B cell (primary cell): ENCODE measurements at regions not wholly inside any gene's neighbourhood (a gene's known extent, or its start where the extent isn't known, plus 50 kb on each side); places are given as distances from the start of the nearest gene placed in this dataset.

ENCODE experiments used
- ATAC-seq: fragments of 200-7000 bp; cut with Tn5 transposase; one replicate; pipeline ENCODE4 v1.10.0; 2021; ENCODE audit warnings: low read depth, mild to moderate bottlenecking, moderate number of reproducible peaks, moderate library complexity
- CTCF ChIA-PET: fragments of 350-600 bp; sonication (Branson Sonifier 250); formaldehyde crosslinking; loops from one replicate; lab custom pipeline; 2021; ENCODE audit warnings: antibody characterized with exemption, inconsistent platforms; lab: Charles Lee
- POLR2A ChIA-PET: fragments of 350-600 bp; sonication (Branson Sonifier 250); formaldehyde crosslinking; loops from one replicate; lab custom pipeline; 2021; ENCODE audit warnings: antibody characterized with exemption; lab: Charles Lee
- DNase-seq: peaks from one replicate; pipeline ENCODE4 v3.0.0; 2013
- H2AFZ ChIP-seq: 2 replicates; pipeline ENCODE4 v1.6.1; 2012; ENCODE audit warnings: mild to moderate bottlenecking, low read depth, low read length; ENCODE audit not compliant: insufficient read depth, poor library complexity, severe bottlenecking
- H3K27ac ChIP-seq, 2 donors: 1 replicate in 1 of 2; 2 replicates in 1 of 2; pipeline ENCODE4 v1.5.1; 2012 to 2013; ENCODE audit warnings: low read length in 2 of 2, mild to moderate bottlenecking in 2 of 2, moderate library complexity in 1 of 2
- H3K27me3 ChIP-seq, 4 experiments: fragments of 200-600 bp in 1 of 4; sonication (generic) in 1 of 4; replicated peaks in 1 of 4; 1 replicate in 2 of 4; 2 replicates in 2 of 4; pipeline versions ENCODE4 v1.6.1 to v1.7.0; 2013 to 2016; ENCODE audit warnings: low read length in 3 of 4, mild to moderate bottlenecking in 2 of 4, mixed read lengths in 1 of 4, moderate library complexity in 1 of 4; ENCODE audit not compliant: insufficient read depth in 4 of 4, control insufficient read depth in 3 of 4; ENCODE audit errors: control extremely low read depth in 1 of 4
- H3K36me3 ChIP-seq, 2 experiments: replicated peaks in 1 of 2; 1 replicate in 1 of 2; 2 replicates in 1 of 2; pipeline versions ENCODE4 v1.6.1 to v1.7.1; 2013; ENCODE audit warnings: low read length in 1 of 2; ENCODE audit not compliant: insufficient read depth in 2 of 2, control insufficient read depth in 1 of 2; ENCODE audit errors: control extremely low read depth in 1 of 2, extremely low read depth in 1 of 2
- H3K4me1 ChIP-seq, 2 donors: fragments of 200-600 bp in 1 of 2; sonication (generic) in 1 of 2; 1 replicate in 1 of 2; 2 replicates in 1 of 2; pipeline versions ENCODE4 v1.5.1 to v1.6.1; 2013 to 2017; ENCODE audit warnings: low read length in 2 of 2; ENCODE audit not compliant: control insufficient read depth in 2 of 2, insufficient read depth in 2 of 2
- H3K4me2 ChIP-seq: replicated peaks from 2 replicates; pipeline ENCODE3; 2012; ENCODE audit warnings: mild to moderate bottlenecking, low read depth, low read length; ENCODE audit not compliant: poor library complexity, severe bottlenecking
- H3K4me3 ChIP-seq, 5 experiments: fragments of 200-600 bp in 1 of 5; sonication (generic) in 1 of 5; 1 replicate in 3 of 5; 2 replicates in 2 of 5; pipeline versions ENCODE4 v1.5.1 to v1.7.0; 2011 to 2016; ENCODE audit warnings: low read length in 4 of 5, mild to moderate bottlenecking in 4 of 5, low read depth in 2 of 5, control low read depth in 1 of 5, moderate library complexity in 1 of 5; ENCODE audit not compliant: insufficient read depth in 1 of 5; ENCODE audit errors: control extremely low read depth in 1 of 5, extremely low read depth in 1 of 5
- H3K79me2 ChIP-seq: fragments of 200-600 bp; sonication (generic); one replicate; pipeline ENCODE4 v1.6.0; 2016; ENCODE audit warnings: low read length; ENCODE audit not compliant: control insufficient read depth, insufficient read depth
- H3K9ac ChIP-seq: fragments of 200-600 bp; sonication (generic); 2 replicates; pipeline ENCODE4 v1.6.1; 2017; ENCODE audit warnings: mild to moderate bottlenecking, low read length, moderate library complexity
- H3K9me3 ChIP-seq, 3 donors: one replicate each; pipeline versions ENCODE4 v1.6.1 to v1.7.1; 2013; ENCODE audit warnings: low read length in 2 of 3; ENCODE audit not compliant: control insufficient read depth in 2 of 3, insufficient read depth in 1 of 3; ENCODE audit errors: control extremely low read depth in 1 of 3
- H4K20me1 ChIP-seq: 2 replicates; pipeline ENCODE4 v1.6.0; 2012; ENCODE audit warnings: mild to moderate bottlenecking, low read length; ENCODE audit not compliant: insufficient read depth, control insufficient read depth, poor library complexity, severe bottlenecking
- H3K27ac Mint-ChIP-seq: one replicate; pipeline ENCODE4 v1.8.0; 2021; ENCODE audit warnings: mixed read lengths
- H3K27me3 Mint-ChIP-seq: one replicate; pipeline ENCODE4 v1.8.0; 2021; ENCODE audit warnings: mixed read lengths
- H3K4me1 Mint-ChIP-seq: one replicate; pipeline ENCODE4 v1.8.0; 2021; ENCODE audit warnings: mixed read lengths
- H3K4me3 Mint-ChIP-seq: one replicate; pipeline ENCODE4 v1.8.0; 2021; ENCODE audit warnings: mixed read lengths
- H3K9me3 Mint-ChIP-seq: one replicate; pipeline ENCODE4 v1.8.0; 2022; ENCODE audit warnings: mixed read lengths; ENCODE audit not compliant: insufficient read depth
- EZH2 ChIP-seq: IDR thresholded peaks from 2 replicates; pipeline ENCODE4 v1.6.1; 2012; ENCODE audit warnings: borderline replicate concordance, low read depth, mild to moderate bottlenecking, moderate library complexity, low read length; ENCODE audit not compliant: insufficient read depth, poor library complexity, severe bottlenecking
- WGBS: methylation state at CpG from one replicate; pipeline ENCODE4 v1.1.5; 2013; ENCODE audit warnings: missing lambda C conversion rate; ENCODE audit not compliant: insufficient coverage; 5-methylcytosine and 5-hydroxymethylcytosine counted together
- intact Hi-C: fragments of 100-400 bp; cut with micrococcal nuclease; formaldehyde crosslinking; loops from one replicate; pipeline ENCODE4 v1.10.0; 2022
- TF ChIP-seq, protein P1 (sequence below): fragments of 200-600 bp; IDR thresholded peaks from one replicate; pipeline ENCODE4 v1.8.0; 2022; ENCODE audit warnings: antibody characterized with exemption, mild to moderate bottlenecking

GRCh38 chr7:12481722-12482121, 78.1 kb upstream of the VWDE start:
- Histone ChIP-seq H2AFZ (no peak overlapping the region), H3K36me3 (no peaks in the 10 kb centered on the region), H3K79me2 (no peaks in the 10 kb centered on the region), H3K4me2 (no peak overlapping the region), H3K27ac (no peak overlapping the region), H4K20me1 (no peaks in the 10 kb centered on the region), H3K4me1 (no peaks in the 10 kb centered on the region), H3K9ac (no peak overlapping the region), H3K27me3 (no peaks in the 10 kb centered on the region), H3K9me3 (no peaks in the 10 kb centered on the region), H3K4me3 (no peak overlapping the region)
- ChIA-PET CTCF (interaction anchor here (1.1 to 1.2 kb wide), 2 partner anchors 8 to 9 kb away, joined by 4 to 5 read pairs; no protein-coding TSS in a partner anchor), POLR2A (no interaction called here)
- Mint-ChIP-seq H3K4me1 (no peaks in the 10 kb centered on the region), H3K27ac (no peak overlapping the region), H3K9me3 (no peaks in the 10 kb centered on the region), H3K27me3 (no peaks in the 10 kb centered on the region), H3K4me3 (no peak overlapping the region)
- intact Hi-C loops: no loop called here
- no CpG with 5 or more reads among the region's 3 CpGs for WGBS
- no peak for ATAC-seq
- no peak for DNase-seq
- TF ChIP-seq EZH2: no peak
- TF ChIP-seq, protein P1, sequence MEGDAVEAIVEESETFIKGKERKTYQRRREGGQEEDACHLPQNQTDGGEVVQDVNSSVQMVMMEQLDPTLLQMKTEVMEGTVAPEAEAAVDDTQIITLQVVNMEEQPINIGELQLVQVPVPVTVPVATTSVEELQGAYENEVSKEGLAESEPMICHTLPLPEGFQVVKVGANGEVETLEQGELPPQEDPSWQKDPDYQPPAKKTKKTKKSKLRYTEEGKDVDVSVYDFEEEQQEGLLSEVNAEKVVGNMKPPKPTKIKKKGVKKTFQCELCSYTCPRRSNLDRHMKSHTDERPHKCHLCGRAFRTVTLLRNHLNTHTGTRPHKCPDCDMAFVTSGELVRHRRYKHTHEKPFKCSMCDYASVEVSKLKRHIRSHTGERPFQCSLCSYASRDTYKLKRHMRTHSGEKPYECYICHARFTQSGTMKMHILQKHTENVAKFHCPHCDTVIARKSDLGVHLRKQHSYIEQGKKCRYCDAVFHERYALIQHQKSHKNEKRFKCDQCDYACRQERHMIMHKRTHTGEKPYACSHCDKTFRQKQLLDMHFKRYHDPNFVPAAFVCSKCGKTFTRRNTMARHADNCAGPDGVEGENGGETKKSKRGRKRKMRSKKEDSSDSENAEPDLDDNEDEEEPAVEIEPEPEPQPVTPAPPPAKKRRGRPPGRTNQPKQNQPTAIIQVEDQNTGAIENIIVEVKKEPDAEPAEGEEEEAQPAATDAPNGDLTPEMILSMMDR: no peak

DNA sequence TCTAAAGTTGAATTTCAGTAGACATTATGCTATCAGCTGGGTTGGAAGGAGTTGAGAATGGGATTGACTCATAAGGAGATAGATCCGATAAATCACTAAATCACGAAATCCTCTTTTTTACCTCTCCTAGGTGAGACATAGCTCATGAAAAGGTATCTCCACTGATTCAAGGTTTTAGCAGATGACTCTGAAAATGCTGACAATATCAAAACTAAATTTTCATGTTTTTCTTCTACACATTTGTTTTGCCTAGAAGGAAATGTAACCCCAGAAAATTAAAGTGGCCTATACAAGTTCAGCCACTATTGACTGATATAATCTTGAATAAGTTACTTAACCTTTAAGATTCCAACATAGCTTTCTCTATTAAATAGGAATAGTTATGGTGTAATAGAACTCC, 82.2 kb upstream of the VWDE start:
- H4K20me1 ChIP-seq: no peaks in the 10 kb centered on the region
- intact Hi-C loops: no loop called here
- no peak overlapping the region for H2AFZ ChIP-seq
- ATAC-seq (no peak), DNase-seq (no peak)
- WGBS: no CpG with 5 or more reads among the region's 2 CpGs
- H3K4me3 ChIP-seq: no peak overlapping the region
- H3K4me3 Mint-ChIP-seq: no peak overlapping the region
- H3K4me1 ChIP-seq: no peaks in the 10 kb centered on the region
- H3K9ac ChIP-seq: no peak overlapping the region
- no peaks in the 10 kb centered on the region for H3K9me3 Mint-ChIP-seq
- POLR2A ChIA-PET: no interaction called here
- TF ChIP-seq, protein P1: no peak
- no peak for TF ChIP-seq EZH2
- H3K27me3 ChIP-seq: no peaks in the 10 kb centered on the region
- no peaks in the 10 kb centered on the region for H3K36me3 ChIP-seq
- CTCF ChIA-PET: interaction anchor here (0.7 kb wide), 1 partner anchor 1049 kb away, joined by 4 read pairs; no protein-coding TSS in a partner anchor
- no peaks in the 10 kb centered on the region for H3K79me2 ChIP-seq
- no peak overlapping the region for H3K27ac ChIP-seq
- no peak overlapping the region for H3K27ac Mint-ChIP-seq
- no peak overlapping the region for H3K4me2 ChIP-seq
- H3K9me3 ChIP-seq: no peaks in the 10 kb centered on the region
- no peaks in the 10 kb centered on the region for H3K27me3 Mint-ChIP-seq
- no peaks in the 10 kb centered on the region for H3K4me1 Mint-ChIP-seq
